ENCODE measurements at regions not wholly inside any gene's neighbourhood (a gene's known extent, or its start where the extent isn't known, plus 50 kb on each side); places are given as distances from the start of the nearest gene placed in this dataset.

DNA sequence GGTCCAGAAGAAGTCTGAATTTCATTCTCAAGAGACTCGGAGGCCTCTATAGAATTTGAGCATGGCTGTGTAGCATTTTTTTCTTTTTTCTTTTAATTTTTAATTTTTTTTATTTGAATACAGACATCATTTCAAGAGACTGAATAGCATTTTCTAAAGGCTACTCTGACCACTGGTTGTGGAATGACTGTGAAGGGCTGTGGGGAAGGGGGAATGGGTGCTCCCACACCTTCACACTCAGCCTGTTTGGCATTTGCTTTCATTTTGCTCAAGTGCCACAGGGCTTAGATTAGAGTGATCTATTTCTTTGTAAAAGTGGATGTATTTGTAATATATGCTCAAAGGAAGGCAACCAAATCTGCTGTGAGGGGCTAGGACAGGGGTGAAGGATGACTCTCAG, 142.0 kb upstream of the SPOPL start:
- H3K4me3 ChIP-seq (replicated peaks in 1 of 3; ENCODE audit: low read depth in 2 of 3, low read length in 3 of 3) = no peak overlapping the region
- no peak overlapping the region for H3K4me2 ChIP-seq (replicated peaks; ENCODE audit: extremely low read depth, low read length, poor library complexity, severe bottlenecking)
- H3K9ac ChIP-seq (ENCODE audit: insufficient read depth, low read length, poor library complexity, severe bottlenecking) = no peak overlapping the region
- H3K27ac ChIP-seq (ENCODE audit: low read depth in 1 of 2, low read length in 2 of 2) = no peak overlapping the region
- peaks cover 0 to 2% (median 0%) of the 10 kb centered on the region in 7 donors for H3K9me3 Mint-ChIP-seq
- H3K27me3 ChIP-seq (ENCODE audit: control insufficient read depth in 2 of 2, insufficient read depth in 2 of 2, low read length in 2 of 2) = no peaks in the 10 kb centered on the region
- no peaks in the 10 kb centered on the region for H3K4me1 Mint-ChIP-seq
- H3K4me1 ChIP-seq (ENCODE audit: control insufficient read depth in 1 of 2, insufficient read depth in 2 of 2, low read length in 2 of 2) = no peaks in the 10 kb centered on the region
- no peak for DNase-seq
- H3K27ac Mint-ChIP-seq = no peak overlapping the region
- no peak overlapping the region for H2AFZ ChIP-seq (ENCODE audit: insufficient read depth, low read depth, low read length, poor library complexity, severe bottlenecking)
- intact Hi-C loops (cut with micrococcal nuclease) = no loop called here
- no peaks in the 10 kb centered on the region for H3K36me3 Mint-ChIP-seq
- H3K27me3 Mint-ChIP-seq (ENCODE audit: low read depth in 3 of 3) = peaks cover 0 to 5% (median 2%) of the 10 kb centered on the region in 3 donors
- H3K9me3 ChIP-seq (replicated peaks in 1 of 2; ENCODE audit: control insufficient read depth in 1 of 2, insufficient read depth in 1 of 2, low read length in 2 of 2) = no peaks in the 10 kb centered on the region
- TF ChIP-seq, protein P1, sequence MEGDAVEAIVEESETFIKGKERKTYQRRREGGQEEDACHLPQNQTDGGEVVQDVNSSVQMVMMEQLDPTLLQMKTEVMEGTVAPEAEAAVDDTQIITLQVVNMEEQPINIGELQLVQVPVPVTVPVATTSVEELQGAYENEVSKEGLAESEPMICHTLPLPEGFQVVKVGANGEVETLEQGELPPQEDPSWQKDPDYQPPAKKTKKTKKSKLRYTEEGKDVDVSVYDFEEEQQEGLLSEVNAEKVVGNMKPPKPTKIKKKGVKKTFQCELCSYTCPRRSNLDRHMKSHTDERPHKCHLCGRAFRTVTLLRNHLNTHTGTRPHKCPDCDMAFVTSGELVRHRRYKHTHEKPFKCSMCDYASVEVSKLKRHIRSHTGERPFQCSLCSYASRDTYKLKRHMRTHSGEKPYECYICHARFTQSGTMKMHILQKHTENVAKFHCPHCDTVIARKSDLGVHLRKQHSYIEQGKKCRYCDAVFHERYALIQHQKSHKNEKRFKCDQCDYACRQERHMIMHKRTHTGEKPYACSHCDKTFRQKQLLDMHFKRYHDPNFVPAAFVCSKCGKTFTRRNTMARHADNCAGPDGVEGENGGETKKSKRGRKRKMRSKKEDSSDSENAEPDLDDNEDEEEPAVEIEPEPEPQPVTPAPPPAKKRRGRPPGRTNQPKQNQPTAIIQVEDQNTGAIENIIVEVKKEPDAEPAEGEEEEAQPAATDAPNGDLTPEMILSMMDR (IDR thresholded peaks at IDR 0.05) = no peak
- no peaks in the 10 kb centered on the region for H3K36me3 ChIP-seq (replicated peaks in 1 of 2; ENCODE audit: control insufficient read depth in 1 of 2, insufficient read depth in 2 of 2, low read length in 2 of 2)
- no peaks in the 10 kb centered on the region for H3K79me2 ChIP-seq (ENCODE audit: insufficient read depth, low read length)
- no peaks in the 10 kb centered on the region for H4K20me1 ChIP-seq (ENCODE audit: insufficient read depth, low read length)
- H3K4me3 Mint-ChIP-seq = no peak overlapping the region
- no CpG with 5 or more reads among the region's 1 CpG for WGBS (ENCODE audit: insufficient coverage)

DNA sequence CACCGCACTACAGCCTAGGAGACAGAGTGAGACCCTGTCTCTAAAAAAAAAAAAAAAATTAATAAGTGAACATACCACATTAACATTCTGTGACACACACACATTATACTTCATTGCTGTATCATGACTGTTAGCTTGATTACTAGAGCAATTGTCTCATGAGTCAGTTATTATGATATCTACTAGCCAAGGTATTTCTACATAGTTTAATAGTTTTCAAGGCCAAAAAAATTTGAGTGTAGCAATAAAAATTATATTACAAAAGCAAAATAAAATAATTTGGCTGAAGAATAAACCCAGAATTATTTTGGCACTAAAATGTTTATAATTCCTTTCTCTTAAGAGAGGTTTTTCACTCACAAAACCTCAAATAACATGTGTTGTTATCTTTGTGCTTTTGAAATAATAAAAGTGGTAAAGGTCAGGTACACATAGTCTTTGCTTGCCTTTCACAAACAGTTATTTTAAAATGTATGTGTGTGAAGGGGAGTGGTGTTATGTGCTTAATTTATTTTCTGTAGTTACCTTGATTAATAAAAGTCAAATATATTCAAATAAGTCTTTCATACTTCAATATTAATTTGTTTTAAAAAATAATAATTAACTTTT, 136.9 kb upstream of the SPOPL start:
- H3K27ac ChIP-seq (ENCODE audit: low read depth in 1 of 2, low read length in 2 of 2) = no peak overlapping the region
- no CpG with 5 or more reads among the region's 1 CpG for WGBS (ENCODE audit: insufficient coverage)
- no peaks in the 10 kb centered on the region for H3K27me3 ChIP-seq (ENCODE audit: control insufficient read depth in 2 of 2, insufficient read depth in 2 of 2, low read length in 2 of 2)
- intact Hi-C loops (cut with micrococcal nuclease) = no loop called here
- H3K4me2 ChIP-seq (replicated peaks; ENCODE audit: extremely low read depth, low read length, poor library complexity, severe bottlenecking) = no peak overlapping the region
- no peaks in the 10 kb centered on the region for H3K9me3 ChIP-seq (replicated peaks in 1 of 2; ENCODE audit: control insufficient read depth in 1 of 2, insufficient read depth in 1 of 2, low read length in 2 of 2)
- H3K79me2 ChIP-seq (ENCODE audit: insufficient read depth, low read length) = no peaks in the 10 kb centered on the region
- peaks cover 1% of the 10 kb centered on the region for H3K4me1 Mint-ChIP-seq
- H3K9ac ChIP-seq (ENCODE audit: insufficient read depth, low read length, poor library complexity, severe bottlenecking) = no peak overlapping the region
- H2AFZ ChIP-seq (ENCODE audit: insufficient read depth, low read depth, low read length, poor library complexity, severe bottlenecking) = no peak overlapping the region
- no peak overlapping the region for H3K4me3 ChIP-seq (replicated peaks in 1 of 3; ENCODE audit: low read depth in 2 of 3, low read length in 3 of 3)
- peaks cover 0 to 3% (median 0%) of the 10 kb centered on the region in 3 donors for H3K27me3 Mint-ChIP-seq (ENCODE audit: low read depth in 3 of 3)
- H3K36me3 ChIP-seq (replicated peaks in 1 of 2; ENCODE audit: control insufficient read depth in 1 of 2, insufficient read depth in 2 of 2, low read length in 2 of 2) = no peaks in the 10 kb centered on the region
- no peak overlapping the region for H3K27ac Mint-ChIP-seq
- H3K4me1 ChIP-seq (ENCODE audit: control insufficient read depth in 1 of 2, insufficient read depth in 2 of 2, low read length in 2 of 2) = no peaks in the 10 kb centered on the region
- H3K36me3 Mint-ChIP-seq = no peaks in the 10 kb centered on the region
- no peaks in the 10 kb centered on the region for H4K20me1 ChIP-seq (ENCODE audit: insufficient read depth, low read length)
- TF ChIP-seq, protein P1 (IDR thresholded peaks at IDR 0.05) = no peak
- no peak overlapping the region for H3K4me3 Mint-ChIP-seq
- no peak for DNase-seq
- H3K9me3 Mint-ChIP-seq = peaks cover 0 to 1% (median 0%) of the 10 kb centered on the region in 7 donors

Measured in CD14-positive monocyte (primary cell).